ENCODE measurements at regions not wholly inside any gene's neighbourhood (a gene's known extent, or its start where the extent isn't known, plus 50 kb on each side); places are given as distances from the start of the nearest gene placed in this dataset.

DNA sequence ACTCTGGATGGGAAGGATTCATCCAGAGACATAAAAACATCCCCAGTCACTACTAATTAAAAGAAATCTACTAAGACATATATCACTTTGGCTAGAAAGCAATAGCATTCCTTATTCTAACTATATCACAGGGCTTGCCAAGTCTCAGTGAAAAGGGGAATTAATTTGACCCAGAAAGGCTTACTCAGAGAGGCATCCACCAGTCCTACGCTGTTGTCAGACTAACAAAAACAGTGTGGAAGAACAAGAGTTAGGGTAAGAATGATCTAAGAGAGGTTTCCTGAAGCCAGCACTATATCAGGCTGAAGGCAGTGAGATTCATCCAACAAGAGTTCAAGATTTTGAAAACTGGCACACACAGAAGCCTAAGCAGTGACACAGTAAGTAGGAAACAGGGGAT lies 126.1 kb downstream of the GDAP2 start:
- no peak for DNase-seq

GRCh38 chr1:117809764-117810163 lies 119.7 kb downstream of the GDAP2 start:
- no peak for DNase-seq

GRCh38 chr1:117810553-117810952 lies 118.9 kb downstream of the GDAP2 start:
- no peak for DNase-seq

- no peak for DNase-seq
Measured at GRCh38 chr1:117812869-117813511, 116.4 kb downstream of the GDAP2 start.

Data from renal pelvis (tissue), 1 donor.